ENCODE measurements at regions not wholly inside any gene's neighbourhood (a gene's known extent, or its start where the extent isn't known, plus 50 kb on each side); places are given as distances from the start of the nearest gene placed in this dataset.
A peak's percentile ranks its signal among the peaks of the same experiment; 100 is the strongest.

DNA sequence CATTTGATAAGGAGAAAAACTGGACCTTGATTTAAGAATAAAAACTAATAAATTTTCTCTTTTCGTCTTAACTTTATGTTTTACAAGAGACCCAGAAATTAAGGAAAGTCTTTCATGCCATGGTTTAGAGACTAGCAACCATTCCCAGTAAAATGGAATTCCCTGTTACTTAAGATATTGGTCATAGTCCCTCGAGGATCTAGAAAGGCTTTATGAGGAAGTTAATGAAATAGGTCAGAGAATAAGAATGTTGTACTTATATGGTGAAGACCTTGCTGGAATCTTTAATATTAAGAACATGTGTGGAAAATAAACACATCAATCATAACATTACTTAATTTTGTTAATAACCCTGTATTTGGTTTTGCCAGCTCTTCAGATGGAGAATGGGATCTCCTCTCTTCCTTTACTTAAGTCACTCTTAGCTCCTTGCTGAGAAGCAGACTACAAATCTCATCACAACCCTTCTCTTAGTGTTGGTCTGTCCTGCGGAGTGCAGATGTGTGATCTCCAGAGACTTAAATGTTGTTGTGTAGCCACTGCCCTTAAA lies 382.9 kb downstream of the QKI start (continued):
- TF ChIP-seq ZNF24 (IDR thresholded peaks at IDR 0.05) (no peak), HDAC2 (CRISPR knock-in tag; IDR thresholded peaks at IDR 0.05) (no peak), PAWR (CRISPR knock-in tag; IDR thresholded peaks at IDR 0.05; ENCODE audit: borderline replicate concordance) (no peak), ZBTB20 (CRISPR knock-in tag; IDR thresholded peaks at IDR 0.05; ENCODE audit: borderline replicate concordance, low read depth) (no peak)

DNA sequence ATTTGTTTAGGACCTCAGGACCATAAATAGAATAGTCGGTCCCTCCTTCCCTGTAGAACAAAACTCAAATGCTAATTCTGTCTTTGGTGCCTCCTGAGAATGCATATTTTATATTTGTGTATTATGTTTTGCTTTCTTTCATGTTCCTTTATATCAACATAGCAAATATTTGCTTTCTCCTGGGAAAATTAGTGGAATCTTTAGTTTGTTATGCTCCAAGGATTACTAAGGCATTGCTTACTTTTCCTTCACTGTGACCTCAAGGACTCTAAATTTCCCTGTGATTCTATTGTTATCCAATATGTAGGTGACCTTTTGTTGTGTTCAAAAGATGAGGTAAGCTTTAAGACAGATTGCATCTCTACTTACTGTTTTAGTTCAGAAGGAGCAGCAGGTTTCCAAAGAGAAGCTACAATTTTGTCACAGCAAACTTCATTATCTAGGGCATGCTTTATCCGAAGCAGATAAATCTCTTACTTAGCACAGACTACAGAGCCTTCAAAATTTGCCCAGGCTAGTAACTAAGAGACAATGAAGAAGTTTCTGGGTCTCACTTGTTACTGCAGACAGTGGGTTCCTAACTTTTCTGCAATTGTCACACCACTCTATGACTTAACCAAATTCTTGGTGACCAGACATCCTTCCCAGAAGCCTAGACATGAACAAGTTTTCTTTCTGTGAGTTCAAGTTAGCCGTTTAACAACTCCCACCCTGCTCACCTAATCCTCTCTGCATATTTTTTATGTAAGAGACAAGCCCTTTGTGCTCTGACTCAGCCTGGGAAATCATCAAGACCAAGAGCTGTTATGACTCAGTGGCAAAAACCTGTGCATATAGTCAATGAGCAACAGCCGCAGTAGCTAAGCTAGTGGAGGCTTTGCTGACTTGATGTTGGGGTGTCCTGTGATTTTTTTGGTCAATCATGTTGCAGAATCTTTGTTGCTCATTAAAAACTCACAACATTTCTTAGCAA lies 378.8 kb downstream of the QKI start:
- TF ChIP-seq, protein P1, sequence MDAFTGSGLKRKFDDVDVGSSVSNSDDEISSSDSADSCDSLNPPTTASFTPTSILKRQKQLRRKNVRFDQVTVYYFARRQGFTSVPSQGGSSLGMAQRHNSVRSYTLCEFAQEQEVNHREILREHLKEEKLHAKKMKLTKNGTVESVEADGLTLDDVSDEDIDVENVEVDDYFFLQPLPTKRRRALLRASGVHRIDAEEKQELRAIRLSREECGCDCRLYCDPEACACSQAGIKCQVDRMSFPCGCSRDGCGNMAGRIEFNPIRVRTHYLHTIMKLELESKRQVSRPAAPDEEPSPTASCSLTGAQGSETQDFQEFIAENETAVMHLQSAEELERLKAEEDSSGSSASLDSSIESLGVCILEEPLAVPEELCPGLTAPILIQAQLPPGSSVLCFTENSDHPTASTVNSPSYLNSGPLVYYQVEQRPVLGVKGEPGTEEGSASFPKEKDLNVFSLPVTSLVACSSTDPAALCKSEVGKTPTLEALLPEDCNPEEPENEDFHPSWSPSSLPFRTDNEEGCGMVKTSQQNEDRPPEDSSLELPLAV (CRISPR knock-in tag; conservative IDR thresholded peaks at IDR 0.05; ENCODE audit: low read depth) = no peak
- intact Hi-C loops (cut with micrococcal nuclease; ENCODE audit: unreplicated experiment) (no loop called here), in situ Hi-C loops (cut with HindIII; ENCODE audit: extremely low pct_ligation_motif_present, low pct_unique_long_range_greater_than_20kb) (no loop called here)
- no peak overlapping the region for H2AFZ ChIP-seq (ENCODE audit: low read length)
- peaks cover 0 to 13% of the 10 kb centered on the region in 2 experiments; a peak in 3 of 5 replicates for H3K27me3 ChIP-seq (ENCODE audit: control insufficient read depth in 1 of 2, insufficient read depth in 2 of 2, low read length in 2 of 2)
- no peak overlapping the region for H3K4me2 ChIP-seq (ENCODE audit: low read depth, low read length)
- H3K4me3 ChIP-seq (replicated peaks in 1 of 3; ENCODE audit: insufficient read depth in 1 of 3, low read depth in 2 of 3, low read length in 3 of 3) = no peak overlapping the region
- H4K20me1 ChIP-seq (ENCODE audit: insufficient read depth, low read length) = no peaks in the 10 kb centered on the region
- ATAC-seq = no peak
- no peaks in the 10 kb centered on the region for H3K79me2 ChIP-seq (ENCODE audit: insufficient read depth, low read length)
- POLR2A ChIA-PET = no interaction called here
- no peak for FAIRE-seq
- WGBS (ENCODE audit: low lambda C conversion rate) = 3% methylated on average over 4 of the region's 4 CpGs
- no peaks in the 10 kb centered on the region for H3K9me3 ChIP-seq (ENCODE audit: low read length)
- no peak overlapping the region for H3K9ac ChIP-seq (ENCODE audit: insufficient read depth, low read depth, low read length)
- no TSS peak for BruUV-seq (replicated peaks)
- no peak overlapping the region for H3K27ac ChIP-seq (ENCODE audit: extremely low read length, insufficient read depth, low read length)
- H3K36me3 ChIP-seq (replicated peaks in 1 of 2; ENCODE audit: control insufficient read depth in 1 of 2, insufficient read depth in 2 of 2, low read length in 2 of 2) = no peaks in the 10 kb centered on the region
- peak; percentile 10 for DNase-seq (ENCODE audit: low spot score)
- CTCF ChIA-PET (ENCODE audit: low intra/inter-chr PET ratio, low total read pairs) = no interaction called here
- no peaks in the 10 kb centered on the region for H3K4me1 ChIP-seq (ENCODE audit: insufficient read depth, low read length)

All from HepG2 (cell line).